ENCODE measurements at regions not wholly inside any gene's neighbourhood (a gene's known extent, or its start where the extent isn't known, plus 50 kb on each side); places are given as distances from the start of the nearest gene placed in this dataset.

GRCh38 chr5:27590503-27590902 is 552.1 kb upstream of the CDH9 start:
- TF ChIP-seq CTCF (IDR thresholded peaks at IDR 0.05; ENCODE audit: insufficient read depth, low read length, poor library complexity, severe bottlenecking): no peak
- no peaks in the 10 kb centered on the region for H3K36me3 ChIP-seq (ENCODE audit: control insufficient read depth, insufficient read depth, low read length)
- H3K4me3 ChIP-seq (replicated peaks; ENCODE audit: low read depth, low read length): no peak overlapping the region
- no peak for DNase-seq (ENCODE audit: extremely low read depth, insufficient read length)
- no peaks in the 10 kb centered on the region for H3K27me3 ChIP-seq (replicated peaks; ENCODE audit: control insufficient read depth, insufficient read depth, low read length)

- no peak for TF ChIP-seq CTCF (IDR thresholded peaks at IDR 0.05; ENCODE audit: insufficient read depth, low read length, poor library complexity, severe bottlenecking)
- Histone ChIP-seq H3K27me3 (replicated peaks; ENCODE audit: control insufficient read depth, insufficient read depth, low read length) (no peaks in the 10 kb centered on the region), H3K36me3 (ENCODE audit: control insufficient read depth, insufficient read depth, low read length) (no peaks in the 10 kb centered on the region), H3K4me3 (replicated peaks; ENCODE audit: low read depth, low read length) (no peak overlapping the region)
- no peak for DNase-seq (ENCODE audit: extremely low read depth, insufficient read length)
Measured at GRCh38 chr5:27578279-27578678, 539.9 kb upstream of the CDH9 start.

DNA sequence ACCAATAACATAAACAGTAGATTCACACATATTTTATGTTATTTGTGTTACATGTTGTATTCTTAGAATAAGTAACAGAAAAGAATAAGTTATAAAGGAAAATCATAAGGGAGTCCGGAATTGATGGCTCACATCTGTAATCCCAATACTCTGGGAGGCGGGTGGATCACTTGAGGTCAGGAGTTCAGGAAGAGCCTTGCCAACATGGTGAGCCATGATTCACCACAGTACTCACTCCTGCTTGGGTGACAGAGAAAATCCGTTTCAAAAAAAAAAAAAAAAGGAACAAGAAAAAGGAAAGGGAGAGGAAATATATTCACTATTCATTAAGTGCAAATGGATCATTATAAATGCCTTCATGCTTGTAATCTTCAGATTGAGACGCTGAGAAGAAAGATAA is 533.3 kb upstream of the CDH9 start:
- H3K27me3 ChIP-seq (replicated peaks; ENCODE audit: control insufficient read depth, insufficient read depth, low read length): no peaks in the 10 kb centered on the region
- H3K4me3 ChIP-seq (replicated peaks; ENCODE audit: low read depth, low read length): no peak overlapping the region
- no peak for TF ChIP-seq CTCF (IDR thresholded peaks at IDR 0.05; ENCODE audit: insufficient read depth, low read length, poor library complexity, severe bottlenecking)
- no peaks in the 10 kb centered on the region for H3K36me3 ChIP-seq (ENCODE audit: control insufficient read depth, insufficient read depth, low read length)
- DNase-seq (ENCODE audit: extremely low read depth, insufficient read length): no peak

GRCh38 chr5:27568811-27569210 is 530.4 kb upstream of the CDH9 start:
- Histone ChIP-seq H3K36me3 (ENCODE audit: control insufficient read depth, insufficient read depth, low read length) (no peaks in the 10 kb centered on the region), H3K27me3 (replicated peaks; ENCODE audit: control insufficient read depth, insufficient read depth, low read length) (no peaks in the 10 kb centered on the region), H3K4me3 (replicated peaks; ENCODE audit: low read depth, low read length) (no peak overlapping the region)
- no peak for TF ChIP-seq CTCF (IDR thresholded peaks at IDR 0.05; ENCODE audit: insufficient read depth, low read length, poor library complexity, severe bottlenecking)
- DNase-seq (ENCODE audit: extremely low read depth, insufficient read length): no peak

DNA sequence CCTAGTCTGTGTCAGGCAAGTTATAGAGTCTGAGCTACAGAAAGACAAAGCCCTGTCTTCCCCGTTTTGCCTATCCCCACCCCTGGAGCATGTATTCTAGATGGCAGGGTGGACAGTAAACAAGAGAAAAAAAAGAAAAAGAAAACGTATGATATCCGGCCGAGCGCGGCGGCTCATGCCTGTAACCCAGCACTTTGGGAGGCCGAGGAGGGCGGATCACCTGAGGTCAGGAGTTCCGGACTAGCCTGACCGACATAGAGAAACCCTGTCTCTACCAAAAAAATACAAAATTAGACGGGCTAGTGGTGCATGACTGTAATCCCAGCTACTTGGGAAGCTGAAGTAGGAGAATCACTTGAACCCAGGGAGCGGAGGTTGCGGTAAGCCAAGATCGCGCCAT is 523.0 kb upstream of the CDH9 start:
- DNase-seq (ENCODE audit: extremely low read depth, insufficient read length): no peak
- no peaks in the 10 kb centered on the region for H3K36me3 ChIP-seq (ENCODE audit: control insufficient read depth, insufficient read depth, low read length)
- TF ChIP-seq CTCF (IDR thresholded peaks at IDR 0.05; ENCODE audit: insufficient read depth, low read length, poor library complexity, severe bottlenecking): no peak

GRCh38 chr5:27548484-27548883 is 510.1 kb upstream of the CDH9 start:
- Histone ChIP-seq H3K36me3 (ENCODE audit: control insufficient read depth, insufficient read depth, low read length) (no peaks in the 10 kb centered on the region), H3K27me3 (replicated peaks; ENCODE audit: control insufficient read depth, insufficient read depth, low read length) (no peaks in the 10 kb centered on the region), H3K4me3 (replicated peaks; ENCODE audit: low read depth, low read length) (no peak overlapping the region)
- TF ChIP-seq CTCF (IDR thresholded peaks at IDR 0.05; ENCODE audit: insufficient read depth, low read length, poor library complexity, severe bottlenecking): no peak
- no peak for DNase-seq (ENCODE audit: extremely low read depth, insufficient read length)

More for the DNA sequence above, 523.0 kb upstream of the CDH9 start:
- H3K4me3 ChIP-seq (replicated peaks; ENCODE audit: low read depth, low read length): no peak overlapping the region
- no peaks in the 10 kb centered on the region for H3K27me3 ChIP-seq (replicated peaks; ENCODE audit: control insufficient read depth, insufficient read depth, low read length)

Measured in GM06990 (cell line).